BLaER1 (cell line): ENCODE measurements at regions not wholly inside any gene's neighbourhood (a gene's known extent, or its start where the extent isn't known, plus 50 kb on each side); places are given as distances from the start of the nearest gene placed in this dataset.

Experiments used
- H3K27ac ChIP-seq: shearing (Covaris generic); formaldehyde crosslinking; 2 replicates; pipeline ENCODE4 v1.8.1; 2022
- H3K27me3 ChIP-seq: shearing (Covaris generic); formaldehyde crosslinking; 2 replicates; pipeline ENCODE4 v1.8.1; 2022
- H3K36me3 ChIP-seq: shearing (Covaris generic); formaldehyde crosslinking; 2 replicates; pipeline ENCODE4 v1.8.1; 2022
- H3K4me1 ChIP-seq: shearing (Covaris generic); formaldehyde crosslinking; 2 replicates; pipeline ENCODE4 v1.8.1; 2022
- H3K4me2 ChIP-seq: shearing (Covaris generic); formaldehyde crosslinking; 2 replicates; pipeline ENCODE4 v1.8.1; 2022
- H3K4me3 ChIP-seq: shearing (Covaris generic); formaldehyde crosslinking; 2 replicates; pipeline ENCODE4 v1.8.1; 2022
- H3K9ac ChIP-seq: shearing (Covaris generic); formaldehyde crosslinking; 2 replicates; pipeline ENCODE4 v1.8.1; 2022
- H3K9me3 ChIP-seq: shearing (Covaris generic); formaldehyde crosslinking; 2 replicates; pipeline ENCODE4 v1.8.1; 2022
- H4K20me1 ChIP-seq: shearing (Covaris generic); formaldehyde crosslinking; 2 replicates; pipeline ENCODE4 v1.8.1; 2022
- Cebpa-rat ChIP-seq: shearing (Covaris generic); IDR thresholded peaks from 2 replicates; pipeline ENCODE4 v1.8.1; 2022

GRCh38 chr1:30452925-30453324, 270.5 kb downstream of the MATN1 start:
- Histone ChIP-seq H3K27me3 (no peaks in the 10 kb centered on the region), H3K36me3 (no peaks in the 10 kb centered on the region), H3K27ac (no peak overlapping the region), H3K9ac (no peak overlapping the region), H4K20me1 (no peaks in the 10 kb centered on the region), H3K4me3 (no peak overlapping the region), H3K4me2 (no peak overlapping the region), H3K4me1 (no peaks in the 10 kb centered on the region), H3K9me3 (no peaks in the 10 kb centered on the region)
- TF ChIP-seq Cebpa-rat = no peak

- Histone ChIP-seq H3K27ac (no peak overlapping the region), H3K36me3 (no peaks in the 10 kb centered on the region), H3K9me3 (no peaks in the 10 kb centered on the region), H3K4me2 (no peak overlapping the region), H3K27me3 (no peaks in the 10 kb centered on the region), H4K20me1 (no peaks in the 10 kb centered on the region), H3K4me1 (no peaks in the 10 kb centered on the region), H3K4me3 (no peak overlapping the region), H3K9ac (no peak overlapping the region)
- no peak for TF ChIP-seq Cebpa-rat
Observed at GRCh38 chr1:30452170-30452569, 271.2 kb downstream of the MATN1 start.

GRCh38 chr1:30451532-30452125, 271.8 kb downstream of the MATN1 start:
- Histone ChIP-seq H3K27me3 (no peaks in the 10 kb centered on the region), H3K9ac (no peak overlapping the region), H3K4me3 (no peak overlapping the region), H3K4me2 (no peak overlapping the region), H3K4me1 (no peaks in the 10 kb centered on the region), H4K20me1 (no peaks in the 10 kb centered on the region), H3K27ac (no peak overlapping the region), H3K9me3 (no peaks in the 10 kb centered on the region), H3K36me3 (no peaks in the 10 kb centered on the region)
- no peak for TF ChIP-seq Cebpa-rat

- no peaks in the 10 kb centered on the region for H3K4me1 ChIP-seq
- H3K9me3 ChIP-seq = no peaks in the 10 kb centered on the region
- H4K20me1 ChIP-seq = no peaks in the 10 kb centered on the region
- no peak overlapping the region for H3K4me3 ChIP-seq
- TF ChIP-seq Cebpa-rat = no peak
- H3K9ac ChIP-seq = no peak overlapping the region
- H3K27ac ChIP-seq = no peak overlapping the region
- no peaks in the 10 kb centered on the region for H3K27me3 ChIP-seq
- no peak overlapping the region for H3K4me2 ChIP-seq
- no peaks in the 10 kb centered on the region for H3K36me3 ChIP-seq
Observed at GRCh38 chr1:30450818-30451233, 272.6 kb downstream of the MATN1 start.

GRCh38 chr1:30450148-30450817, 273.1 kb downstream of the MATN1 start:
- Histone ChIP-seq H3K4me2 (no peak overlapping the region), H3K9ac (no peak overlapping the region), H3K36me3 (no peaks in the 10 kb centered on the region), H3K27me3 (no peaks in the 10 kb centered on the region), H3K4me3 (no peak overlapping the region), H4K20me1 (no peaks in the 10 kb centered on the region), H3K27ac (no peak overlapping the region), H3K4me1 (no peaks in the 10 kb centered on the region), H3K9me3 (no peaks in the 10 kb centered on the region)
- TF ChIP-seq Cebpa-rat = no peak

GRCh38 chr1:30449428-30450147, 273.8 kb downstream of the MATN1 start:
- Histone ChIP-seq H3K4me1 (no peaks in the 10 kb centered on the region), H3K27me3 (no peaks in the 10 kb centered on the region), H4K20me1 (no peaks in the 10 kb centered on the region), H3K27ac (no peak overlapping the region), H3K4me2 (no peak overlapping the region), H3K36me3 (no peaks in the 10 kb centered on the region), H3K9me3 (no peaks in the 10 kb centered on the region), H3K9ac (no peak overlapping the region), H3K4me3 (no peak overlapping the region)
- TF ChIP-seq Cebpa-rat = no peak

GRCh38 chr1:30449003-30449402, 274.4 kb downstream of the MATN1 start:
- Histone ChIP-seq H3K4me3 (no peak overlapping the region), H3K36me3 (no peaks in the 10 kb centered on the region), H3K4me2 (no peak overlapping the region), H3K4me1 (no peaks in the 10 kb centered on the region), H3K9me3 (no peaks in the 10 kb centered on the region), H3K27ac (no peak overlapping the region), H3K27me3 (no peaks in the 10 kb centered on the region), H3K9ac (no peak overlapping the region), H4K20me1 (no peaks in the 10 kb centered on the region)
- TF ChIP-seq Cebpa-rat = no peak

GRCh38 chr1:30447701-30448100, 275.7 kb downstream of the MATN1 start:
- H3K4me3 ChIP-seq = no peak overlapping the region
- H3K36me3 ChIP-seq = no peaks in the 10 kb centered on the region
- H3K9me3 ChIP-seq = no peaks in the 10 kb centered on the region
- TF ChIP-seq Cebpa-rat = no peak
- H4K20me1 ChIP-seq = no peaks in the 10 kb centered on the region
- H3K27me3 ChIP-seq = no peaks in the 10 kb centered on the region
- no peak overlapping the region for H3K9ac ChIP-seq
- no peaks in the 10 kb centered on the region for H3K4me1 ChIP-seq
- no peak overlapping the region for H3K27ac ChIP-seq
- no peak overlapping the region for H3K4me2 ChIP-seq

GRCh38 chr1:30447080-30447479, 276.3 kb downstream of the MATN1 start:
- no peak overlapping the region for H3K9ac ChIP-seq
- no peaks in the 10 kb centered on the region for H4K20me1 ChIP-seq
- H3K27ac ChIP-seq = no peak overlapping the region
- H3K36me3 ChIP-seq = no peaks in the 10 kb centered on the region
- TF ChIP-seq Cebpa-rat = no peak
- no peaks in the 10 kb centered on the region for H3K4me1 ChIP-seq
- H3K4me2 ChIP-seq = no peak overlapping the region
- no peak overlapping the region for H3K4me3 ChIP-seq
- no peaks in the 10 kb centered on the region for H3K9me3 ChIP-seq
- H3K27me3 ChIP-seq = no peaks in the 10 kb centered on the region

- Histone ChIP-seq H4K20me1 (no peaks in the 10 kb centered on the region), H3K4me1 (no peaks in the 10 kb centered on the region), H3K4me2 (no peak overlapping the region), H3K27me3 (no peaks in the 10 kb centered on the region), H3K9ac (no peak overlapping the region), H3K27ac (no peak overlapping the region), H3K36me3 (no peaks in the 10 kb centered on the region), H3K9me3 (no peaks in the 10 kb centered on the region), H3K4me3 (no peak overlapping the region)
- no peak for TF ChIP-seq Cebpa-rat
Observed at GRCh38 chr1:30446508-30446907, 276.9 kb downstream of the MATN1 start.
